HG03064 (cell line): ENCODE measurements at regions not wholly inside any gene's neighbourhood (a gene's known extent, or its start where the extent isn't known, plus 50 kb on each side); places are given as distances from the start of the nearest gene placed in this dataset.
A peak's percentile ranks its signal among the peaks of the same experiment; 100 is the strongest.

Source experiments
- ATAC-seq: cut with Tn5 transposase; IDR thresholded peaks from one replicate; pipeline ENCODE4 v1.9.1; 2021; ENCODE audit warnings: low read depth; ENCODE audit not compliant: unreplicated experiment

- no peak for ATAC-seq
Measured at GRCh38 chr15:70453238-70453637, 310.1 kb downstream of the UACA start.

DNA sequence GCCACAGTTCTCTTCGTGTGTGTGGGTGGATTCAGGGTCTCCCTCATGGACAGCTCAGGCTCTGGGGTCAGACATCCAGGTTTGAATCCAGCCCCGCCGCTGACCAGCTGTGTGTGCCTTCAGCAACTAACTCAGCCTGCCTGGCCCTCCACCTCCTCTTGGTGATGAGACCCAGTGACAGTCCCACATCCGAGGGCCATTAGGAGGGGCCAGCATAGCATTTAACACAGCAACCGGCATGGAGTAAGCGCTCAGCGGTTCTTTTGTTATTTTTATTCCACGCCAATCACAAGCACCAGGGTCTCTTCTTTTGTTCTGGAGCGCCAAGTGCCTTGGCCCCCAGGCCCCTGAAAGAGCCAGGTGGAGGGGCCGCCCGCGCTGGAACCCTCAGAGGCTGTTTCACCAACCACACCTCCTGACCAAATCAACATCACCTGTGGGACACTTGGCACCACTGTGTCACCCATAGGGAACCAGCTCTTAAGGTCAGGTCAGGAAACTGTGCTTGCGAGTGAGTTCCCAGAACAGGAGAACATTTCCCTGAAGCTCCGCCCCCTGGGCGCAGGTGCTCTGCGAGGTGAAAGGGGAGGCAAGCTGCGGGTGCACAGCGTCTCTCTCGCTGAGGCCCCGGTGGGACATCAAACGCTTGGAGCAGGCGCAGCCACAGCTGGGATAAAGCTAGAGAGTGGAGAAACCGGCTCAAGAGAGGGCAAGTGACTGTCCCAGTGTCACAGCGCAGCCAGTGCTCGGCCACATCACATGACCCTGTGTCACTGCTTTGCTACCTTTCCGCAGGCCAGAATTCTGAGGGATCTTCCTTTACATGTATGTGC, 311.3 kb downstream of the UACA start:
- ATAC-seq = no peak

DNA sequence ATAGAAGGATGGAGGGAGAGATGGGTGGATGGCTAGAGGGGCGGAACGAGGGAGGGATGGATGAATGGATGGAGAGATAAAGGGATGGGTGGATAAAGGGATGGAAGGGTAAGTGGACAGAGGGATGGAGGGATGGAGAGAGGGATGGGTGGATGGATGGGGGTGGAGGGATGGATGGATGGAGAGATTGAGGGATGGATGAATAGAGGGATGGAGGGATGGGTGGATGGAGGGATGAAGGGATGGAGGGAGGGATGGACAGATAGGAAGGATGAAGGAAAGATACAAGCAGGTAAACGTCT, 313.3 kb downstream of the UACA start:
- ATAC-seq = no peak

GRCh38 chr15:70449311-70450141, 313.8 kb downstream of the UACA start:
- ATAC-seq = no peak

DNA sequence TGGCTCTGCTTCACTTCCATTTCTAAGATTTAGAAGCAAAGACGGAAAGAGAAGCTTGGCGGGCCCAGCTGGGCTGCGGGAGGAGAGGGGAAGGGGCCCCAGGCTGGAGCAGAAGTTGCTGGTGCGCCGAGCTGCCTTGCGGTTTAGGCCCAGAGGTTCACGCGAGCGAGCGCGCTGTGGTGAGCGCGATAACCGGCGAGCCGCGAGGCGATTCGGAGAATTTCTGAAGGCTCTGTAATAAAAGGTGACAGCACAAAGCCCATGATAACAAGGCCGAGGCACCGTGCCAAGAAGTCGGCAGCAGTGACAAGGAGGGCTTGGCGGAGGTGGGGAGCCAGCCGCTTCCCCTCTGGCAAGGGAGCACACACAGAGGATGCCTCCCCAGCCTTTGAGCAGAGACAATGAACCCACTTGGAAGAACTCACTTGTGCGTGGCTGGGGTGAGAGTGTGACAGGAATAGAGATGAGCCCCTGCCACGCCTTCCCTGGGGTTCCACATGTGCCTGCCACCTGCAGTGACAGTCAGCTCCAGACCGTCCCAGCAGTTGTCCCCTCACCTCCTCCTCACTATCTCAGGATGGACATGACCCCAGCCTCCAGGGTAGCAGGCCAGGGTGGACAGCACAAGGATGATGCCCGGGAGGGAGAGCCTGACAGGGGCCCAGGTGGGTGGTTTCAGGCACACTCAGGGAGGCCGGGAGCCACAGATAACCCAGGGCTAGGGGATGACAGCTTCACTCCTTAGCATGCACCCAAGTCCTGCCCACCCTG, 315.2 kb downstream of the UACA start:
- ATAC-seq = no peak

GRCh38 chr15:70447521-70447920, 315.8 kb downstream of the UACA start:
- no peak for ATAC-seq

GRCh38 chr15:70447081-70447480, 316.3 kb downstream of the UACA start:
- ATAC-seq = no peak

- no peak for ATAC-seq
Measured at GRCh38 chr15:70443486-70444273, 319.7 kb downstream of the UACA start.

GRCh38 chr15:70442616-70443321, 320.6 kb downstream of the UACA start:
- no peak for ATAC-seq

GRCh38 chr15:70442211-70442610, 321.1 kb downstream of the UACA start:
- no peak for ATAC-seq

DNA sequence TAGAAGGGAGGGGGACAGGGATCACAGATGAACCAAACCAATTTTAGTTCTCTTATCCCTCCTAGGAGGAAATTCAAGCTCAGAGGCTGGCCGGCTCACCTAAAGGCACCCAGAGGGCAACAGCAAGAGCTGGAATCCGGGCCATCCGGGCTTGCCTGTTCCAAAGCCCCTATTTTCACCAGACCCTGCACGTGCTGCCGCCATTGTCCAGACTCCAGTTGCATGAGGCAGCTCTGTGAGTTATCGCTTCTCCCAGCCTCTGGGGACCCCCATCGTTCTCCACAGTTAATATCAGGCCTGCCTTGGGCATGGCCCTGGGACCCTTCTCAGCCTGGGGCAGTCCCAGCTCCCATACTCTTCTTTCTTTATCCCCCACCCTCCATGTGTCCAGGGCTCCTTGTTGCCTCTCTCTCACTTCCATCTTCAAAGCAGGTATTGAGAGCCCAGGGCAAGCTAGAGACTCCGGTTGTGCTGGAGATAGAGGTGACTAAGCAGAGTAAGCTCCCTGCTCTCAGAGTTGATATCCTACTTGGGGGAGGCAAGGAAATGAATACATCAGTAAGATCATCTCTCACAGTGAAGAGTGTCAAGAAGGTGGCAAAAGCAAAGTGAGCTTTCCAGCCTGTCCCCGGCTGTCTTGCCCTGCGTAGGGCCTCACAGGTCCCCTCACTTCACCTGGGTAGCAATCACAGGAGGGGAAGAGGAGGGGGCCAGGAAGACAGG, 322.8 kb downstream of the UACA start:
- no peak for ATAC-seq

GRCh38 chr15:70439880-70440279, 323.5 kb downstream of the UACA start:
- no peak for ATAC-seq

- ATAC-seq = no peak
Measured at GRCh38 chr15:70439304-70439877, 324.0 kb downstream of the UACA start.

DNA sequence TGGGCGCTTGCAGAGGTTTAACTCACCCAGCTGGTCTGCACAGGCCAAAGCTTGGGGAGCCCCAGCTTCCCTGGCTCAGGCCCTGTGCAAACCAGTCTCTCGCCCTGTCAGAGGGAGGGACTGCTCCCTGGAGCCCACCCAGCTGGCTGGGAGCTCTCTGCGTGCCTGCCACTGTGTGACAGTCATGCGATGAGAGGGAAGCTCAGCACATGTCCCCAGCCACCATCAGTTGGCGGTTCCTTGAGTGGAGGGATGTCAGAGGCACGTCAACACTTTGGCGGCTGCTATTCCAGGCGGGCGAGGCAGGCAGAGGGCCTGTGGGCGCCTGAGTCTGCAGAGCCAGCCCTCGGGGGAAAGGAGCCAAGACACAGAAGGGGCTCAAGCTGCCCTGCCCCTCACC, 324.6 kb downstream of the UACA start:
- ATAC-seq = no peak

- no peak for ATAC-seq
Measured at GRCh38 chr15:70437882-70438451, 325.4 kb downstream of the UACA start.

GRCh38 chr15:70437089-70437488, 326.3 kb downstream of the UACA start:
- ATAC-seq = no peak

DNA sequence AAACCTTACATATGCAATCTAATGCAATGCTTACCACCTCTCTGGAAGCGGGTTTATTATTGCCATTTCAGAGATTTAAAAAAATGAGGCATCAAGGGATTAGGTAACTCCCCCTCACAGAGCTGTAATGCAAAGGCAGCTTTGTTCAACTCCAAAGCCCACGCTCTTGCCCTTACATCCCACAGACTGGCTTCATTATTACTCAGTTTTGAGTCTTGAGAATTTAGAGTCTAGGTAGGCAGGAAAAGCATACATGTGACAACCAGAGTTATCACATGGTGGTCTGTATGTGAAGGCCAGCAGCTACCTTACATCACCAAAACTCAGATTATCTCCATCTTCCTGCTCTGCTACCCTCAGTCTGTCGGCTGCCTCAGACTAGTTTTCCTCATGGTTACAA, 326.9 kb downstream of the UACA start:
- peak; percentile 56 for ATAC-seq

DNA sequence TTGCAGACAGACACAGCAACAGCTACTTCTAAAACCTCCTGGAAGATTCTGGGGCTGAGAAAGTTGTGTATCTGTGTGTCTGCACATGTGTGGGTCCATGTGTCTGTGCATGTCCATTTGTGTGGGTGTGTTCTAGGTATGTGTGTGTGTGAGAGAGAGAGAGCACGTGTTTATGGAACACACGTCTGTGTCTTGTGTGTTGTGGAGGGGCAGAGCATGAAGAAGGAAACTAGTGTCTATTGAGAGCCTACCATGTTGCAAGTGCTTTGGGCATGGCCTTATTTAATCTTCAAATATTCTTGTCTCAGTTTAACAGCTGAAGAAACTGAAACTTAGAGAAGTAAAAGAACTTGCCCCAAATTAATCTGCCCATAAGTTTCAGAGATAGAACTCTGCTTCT, 327.5 kb downstream of the UACA start:
- ATAC-seq = peak; percentile 23

DNA sequence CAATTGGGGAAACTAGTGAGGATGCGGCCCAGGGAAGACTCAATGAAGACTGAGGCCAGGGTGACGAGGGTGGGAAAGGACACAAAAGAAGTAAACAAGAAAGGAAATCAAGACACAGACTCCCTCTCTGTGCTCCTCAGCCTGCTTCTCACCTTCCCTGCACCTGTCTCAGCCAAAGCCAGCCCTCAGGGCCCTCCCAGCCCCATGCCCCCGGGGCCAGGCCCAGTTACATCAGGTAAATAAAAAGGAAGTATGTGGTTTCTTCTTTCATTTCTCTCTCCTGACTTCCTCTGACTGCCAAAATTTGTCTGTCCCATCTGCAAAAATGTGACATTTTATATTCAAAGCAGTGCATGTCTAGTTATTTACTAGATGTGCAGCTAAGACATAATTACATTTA, 328.0 kb downstream of the UACA start:
- ATAC-seq = peak; percentile 37
